Suppressor macrophage treated with lipopolysaccharide for 1 hour (primary cell): ENCODE measurements at regions not wholly inside any gene's neighbourhood (a gene's known extent, or its start where the extent isn't known, plus 50 kb on each side); places are given as distances from the start of the nearest gene placed in this dataset.

Experiments
- DNase-seq, 3 donors: peaks; one replicate each; pipeline ENCODE4 v3.0.0-alpha.2; 2020 to 2022

DNA sequence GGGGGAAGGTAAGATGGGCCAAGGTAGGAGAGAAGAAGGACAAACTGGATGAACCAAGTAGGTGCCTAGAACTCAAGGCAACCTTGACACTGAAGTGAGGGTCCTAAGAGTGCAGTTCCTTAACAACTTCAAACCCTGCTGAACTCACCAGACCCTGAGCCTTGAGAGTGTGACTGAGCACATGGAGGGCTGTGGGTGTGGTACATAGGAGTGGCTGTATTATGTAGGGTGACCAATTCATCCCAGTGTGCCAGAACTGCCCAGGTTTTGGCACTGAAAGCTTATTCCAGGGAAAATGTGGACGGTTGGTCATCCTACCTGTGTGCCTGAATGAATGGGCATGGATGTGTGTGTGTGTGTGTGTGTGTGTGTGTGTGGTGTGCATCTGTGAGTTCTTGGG is 281.8 kb downstream of the DHX35 start:
- no peak for DNase-seq

GRCh38 chr20:39242614-39243013 is 280.5 kb downstream of the DHX35 start:
- no peak for DNase-seq

DNA sequence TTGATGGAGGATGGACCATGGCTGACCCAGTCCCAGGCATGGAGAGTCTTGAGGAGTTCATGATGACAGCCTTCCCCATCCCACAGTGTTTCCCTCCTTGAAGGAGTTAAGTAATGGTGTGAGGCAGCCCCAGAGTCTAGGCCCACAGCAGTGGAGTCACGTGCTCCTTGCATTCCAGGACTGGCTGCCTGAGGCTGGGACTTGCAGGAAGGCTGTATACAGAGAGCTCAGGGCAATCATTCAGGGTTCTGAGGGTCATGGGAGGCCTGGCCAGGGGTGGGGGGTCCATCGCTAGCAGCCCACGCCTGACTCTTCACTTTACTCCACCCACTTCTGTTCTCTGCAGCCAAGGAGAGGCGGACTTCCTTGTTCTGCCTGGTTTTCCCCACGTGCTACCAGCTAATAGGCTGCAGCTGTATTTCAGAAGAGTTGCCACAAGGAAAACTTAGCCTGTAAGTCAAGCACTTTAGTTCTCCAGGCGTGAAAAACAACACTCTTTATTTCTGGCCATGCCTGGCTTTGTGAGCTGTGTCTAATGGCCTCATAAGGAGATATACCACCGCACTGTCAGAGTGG is 272.5 kb downstream of the DHX35 start:
- DNase-seq = no peak

GRCh38 chr20:39233755-39234154 is 271.6 kb downstream of the DHX35 start:
- no peak for DNase-seq

GRCh38 chr20:39227416-39227815 is 265.3 kb downstream of the DHX35 start:
- DNase-seq = no peak

- DNase-seq = no peak
These were observed 263.8 kb downstream of the DHX35 start for GRCh38 chr20:39225978-39226377.

DNA sequence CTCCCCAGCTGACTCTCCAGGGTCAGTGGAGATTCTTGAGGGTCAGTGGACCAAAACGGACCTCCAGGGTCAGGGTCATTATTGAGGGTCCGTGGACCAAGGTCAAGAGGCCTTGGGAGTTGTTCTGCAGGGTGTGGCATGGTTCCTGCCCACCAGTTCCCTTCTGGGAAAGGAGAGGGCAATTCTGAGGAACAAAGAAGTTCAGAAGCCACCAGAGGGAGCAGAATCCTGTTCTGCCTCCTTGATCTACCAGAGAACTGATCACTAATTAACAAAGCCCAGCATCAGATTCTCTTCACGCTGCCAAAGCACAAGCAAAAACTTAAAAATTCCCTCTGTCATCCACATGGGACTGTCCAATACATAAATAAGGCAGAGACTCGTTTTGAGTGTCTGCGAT is 263.4 kb downstream of the DHX35 start:
- DNase-seq = no peak

GRCh38 chr20:39222101-39222500 is 260.0 kb downstream of the DHX35 start:
- DNase-seq = peak in 2 of 3 donors; percentile 1 to 6

DNA sequence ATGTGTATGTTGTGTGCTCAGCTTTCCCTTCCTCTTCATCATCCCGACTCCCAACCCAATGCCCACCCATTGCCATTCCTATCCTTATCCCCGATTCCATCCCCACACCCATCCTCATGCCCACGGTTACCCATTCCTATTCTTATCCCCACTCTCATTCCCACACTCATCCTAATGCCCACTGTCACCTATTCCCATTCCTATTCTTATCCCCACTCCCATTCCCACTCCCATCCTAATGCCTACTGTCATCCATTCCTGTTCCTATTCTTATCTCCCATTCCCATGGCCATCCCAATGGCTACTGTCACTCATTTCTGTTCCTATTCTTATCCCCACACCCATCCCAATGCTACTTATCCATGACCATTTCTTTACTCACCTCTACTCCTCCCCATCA is 254.1 kb downstream of the DHX35 start:
- no peak for DNase-seq

DNA sequence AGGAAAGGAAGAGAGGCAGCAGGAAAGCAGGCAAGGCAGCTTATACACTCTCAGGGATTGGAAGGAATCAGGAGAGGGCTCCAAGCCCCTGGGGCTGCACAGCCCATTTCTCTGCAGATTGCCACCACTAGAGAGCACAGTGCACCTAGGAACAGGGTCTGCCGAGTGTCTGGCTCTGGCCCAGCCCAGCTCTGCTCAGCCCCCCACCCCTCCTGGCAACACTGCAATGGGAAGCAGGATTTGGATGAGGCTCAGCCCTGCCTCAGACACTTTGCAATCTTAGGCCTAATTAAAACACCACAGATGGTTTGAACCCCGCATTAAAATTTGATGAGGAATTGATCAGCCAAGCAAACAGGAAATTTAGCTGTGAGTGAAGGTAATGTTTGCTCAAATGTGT is 252.7 kb downstream of the DHX35 start:
- DNase-seq = no peak

- DNase-seq = no peak
These were observed 251.5 kb downstream of the DHX35 start for GRCh38 chr20:39213476-39214145.

- no peak for DNase-seq
These were observed 249.1 kb downstream of the DHX35 start for GRCh38 chr20:39211060-39211748.

DNA sequence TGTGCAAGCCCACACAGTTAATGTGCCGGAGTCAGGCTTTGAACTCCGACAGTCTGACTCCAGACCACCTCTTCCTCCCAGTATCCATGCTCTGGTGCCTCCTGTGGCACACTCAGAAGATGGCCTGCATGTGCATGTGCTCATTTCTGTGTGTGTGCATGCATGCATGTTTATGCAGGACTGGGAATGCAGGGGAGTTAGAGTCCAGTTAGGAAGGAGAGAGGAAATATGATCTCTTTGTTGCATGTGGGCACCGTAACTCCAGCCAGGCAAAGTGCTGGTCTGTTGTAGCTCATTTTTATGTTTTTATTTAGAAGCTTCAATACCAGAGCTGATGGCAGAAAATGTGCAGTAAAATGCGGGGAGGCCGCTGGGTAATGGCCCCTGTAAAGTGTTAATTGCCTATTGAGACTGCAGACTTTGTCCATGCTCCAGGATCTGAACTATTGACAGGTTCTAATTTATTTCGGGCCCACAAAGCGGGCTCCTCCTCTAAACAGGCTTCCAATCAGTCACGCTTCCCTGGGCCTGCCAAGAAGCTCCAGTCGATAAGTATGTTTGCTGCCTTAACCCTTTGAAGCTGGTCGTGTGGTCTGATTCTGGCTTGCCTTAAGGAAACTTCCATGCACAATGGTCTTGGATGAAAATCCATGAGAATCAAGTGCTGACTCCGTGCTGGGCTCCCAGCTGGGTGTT is 248.3 kb downstream of the DHX35 start:
- no peak for DNase-seq

GRCh38 chr20:39206899-39207564 is 244.9 kb downstream of the DHX35 start:
- DNase-seq = no peak

GRCh38 chr20:39195582-39196021 is 233.5 kb downstream of the DHX35 start:
- no peak for DNase-seq

GRCh38 chr20:39190666-39191570 is 228.8 kb downstream of the DHX35 start:
- peak in 1 of 3 donors; percentile 4 for DNase-seq

GRCh38 chr20:39188266-39188765 is 226.2 kb downstream of the DHX35 start:
- no peak for DNase-seq

GRCh38 chr20:39181490-39181889 is 219.3 kb downstream of the DHX35 start:
- no peak for DNase-seq

- no peak for DNase-seq
These were observed 214.3 kb downstream of the DHX35 start for GRCh38 chr20:39176457-39176856.

GRCh38 chr20:39170896-39171463 is 208.8 kb downstream of the DHX35 start:
- DNase-seq = no peak

- DNase-seq = no peak
These were observed 203.0 kb downstream of the DHX35 start for GRCh38 chr20:39165099-39165498.
